ENCODE measurements at regions not wholly inside any gene's neighbourhood (a gene's known extent, or its start where the extent isn't known, plus 50 kb on each side); places are given as distances from the start of the nearest gene placed in this dataset.
"Not testable (repeated sequence)": the region's sequence is repeated elsewhere in the genome, so short reads cannot be mapped to it uniquely, and the experiment has no call there.

DNA sequence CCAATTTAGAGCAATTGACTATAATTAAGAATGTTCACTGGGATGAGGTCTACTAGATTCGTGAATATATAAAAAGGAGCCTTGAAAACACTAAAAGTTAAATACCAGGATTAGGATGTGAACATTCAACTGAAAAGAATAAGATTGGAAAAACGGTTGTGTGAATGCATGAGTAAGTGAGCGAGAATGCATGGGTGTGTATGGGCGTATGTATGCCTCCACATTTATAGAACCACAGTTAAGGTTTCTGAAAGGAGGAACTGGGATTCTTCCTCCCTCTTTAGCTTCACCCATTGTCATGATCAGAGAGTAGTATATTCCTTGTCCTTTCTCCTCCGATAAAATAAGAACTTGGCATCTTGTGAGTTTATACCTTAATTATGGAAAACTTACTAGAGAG lies 151.1 kb upstream of the UBE2E3 start:
- Histone ChIP-seq H3K27me3 (no peaks in the 10 kb centered on the region), H3K36me3 (ENCODE audit: low read depth, missing control alignments) (no peaks in the 10 kb centered on the region), H3K27ac (no peak overlapping the region), H3K4me1 (no peaks in the 10 kb centered on the region), H3K4me3 (no peak overlapping the region), H3K9me3 (no peaks in the 10 kb centered on the region)
- TF ChIP-seq POLR2A (IDR thresholded peaks at IDR 0.05): no peak
- TF ChIP-seq, protein P1, sequence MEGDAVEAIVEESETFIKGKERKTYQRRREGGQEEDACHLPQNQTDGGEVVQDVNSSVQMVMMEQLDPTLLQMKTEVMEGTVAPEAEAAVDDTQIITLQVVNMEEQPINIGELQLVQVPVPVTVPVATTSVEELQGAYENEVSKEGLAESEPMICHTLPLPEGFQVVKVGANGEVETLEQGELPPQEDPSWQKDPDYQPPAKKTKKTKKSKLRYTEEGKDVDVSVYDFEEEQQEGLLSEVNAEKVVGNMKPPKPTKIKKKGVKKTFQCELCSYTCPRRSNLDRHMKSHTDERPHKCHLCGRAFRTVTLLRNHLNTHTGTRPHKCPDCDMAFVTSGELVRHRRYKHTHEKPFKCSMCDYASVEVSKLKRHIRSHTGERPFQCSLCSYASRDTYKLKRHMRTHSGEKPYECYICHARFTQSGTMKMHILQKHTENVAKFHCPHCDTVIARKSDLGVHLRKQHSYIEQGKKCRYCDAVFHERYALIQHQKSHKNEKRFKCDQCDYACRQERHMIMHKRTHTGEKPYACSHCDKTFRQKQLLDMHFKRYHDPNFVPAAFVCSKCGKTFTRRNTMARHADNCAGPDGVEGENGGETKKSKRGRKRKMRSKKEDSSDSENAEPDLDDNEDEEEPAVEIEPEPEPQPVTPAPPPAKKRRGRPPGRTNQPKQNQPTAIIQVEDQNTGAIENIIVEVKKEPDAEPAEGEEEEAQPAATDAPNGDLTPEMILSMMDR (IDR thresholded peaks at IDR 0.05): no peak
- whole genome bisulfite sequencing, 2 donors: 66% methylated on average over 5 of the region's 5 CpGs
- intact Hi-C loops (cut with DNase I; ENCODE audit: low total_unique reads): no loop called here
- DNase-seq: no peak

DNA sequence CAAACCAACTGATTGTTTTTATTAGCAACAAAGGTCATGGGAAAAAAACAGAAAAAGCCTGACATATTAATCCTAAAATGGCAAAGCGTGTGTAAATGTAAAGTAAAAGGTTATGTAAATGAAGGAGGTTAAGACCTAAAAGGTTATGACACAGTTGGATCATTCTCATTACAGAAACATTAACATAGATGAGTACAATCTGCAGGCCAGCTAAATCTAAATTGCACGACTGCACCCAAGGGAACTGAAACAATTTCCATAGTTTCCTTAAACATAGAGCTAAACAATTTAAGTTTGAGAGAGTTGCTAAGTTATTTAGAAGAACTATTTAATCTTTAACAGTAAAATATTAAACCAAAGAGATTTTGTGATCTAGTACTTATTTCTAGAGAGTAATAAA lies 151.6 kb upstream of the UBE2E3 start:
- no peak overlapping the region for H3K4me3 ChIP-seq
- H3K36me3 ChIP-seq (ENCODE audit: low read depth, missing control alignments): no peaks in the 10 kb centered on the region
- TF ChIP-seq, protein P1 (IDR thresholded peaks at IDR 0.05): no peak
- TF ChIP-seq POLR2A (IDR thresholded peaks at IDR 0.05): no peak
- no peaks in the 10 kb centered on the region for H3K9me3 ChIP-seq
- intact Hi-C loops (cut with DNase I; ENCODE audit: low total_unique reads): no loop called here
- H3K27me3 ChIP-seq: no peaks in the 10 kb centered on the region
- DNase-seq: no peak
- H3K27ac ChIP-seq: no peak overlapping the region
- WGBS, 2 donors: 86 to 87% methylated on average over 2 of the region's 2 CpGs
- H3K4me1 ChIP-seq: no peaks in the 10 kb centered on the region

DNA sequence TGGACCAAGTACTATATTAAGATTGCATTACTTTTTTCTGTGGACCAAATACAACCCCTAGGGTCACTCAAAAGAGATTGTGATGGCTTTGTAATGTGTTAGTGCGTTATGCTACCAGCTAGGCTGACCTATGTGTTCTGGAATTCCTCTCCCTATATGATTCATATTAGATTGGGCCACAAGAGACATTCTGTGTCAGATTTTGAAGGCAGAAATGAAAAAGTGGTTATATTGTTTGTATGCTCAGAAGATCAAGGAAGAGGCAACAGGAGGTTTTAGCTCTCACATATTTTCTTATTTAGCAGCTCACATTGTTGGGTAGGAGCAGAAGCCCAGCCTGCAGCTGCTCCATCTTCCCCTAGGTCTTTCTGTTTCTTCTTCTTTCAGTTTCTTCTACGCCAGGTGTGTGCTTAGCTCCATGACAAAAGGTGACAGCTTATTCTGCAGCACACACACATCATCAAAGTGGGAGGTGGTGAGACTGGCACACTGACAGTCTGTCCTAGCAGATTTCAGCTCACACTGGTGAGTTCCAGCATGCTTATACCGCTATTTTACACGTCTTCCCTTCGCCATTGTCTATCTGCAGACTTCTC lies 156.8 kb upstream of the UBE2E3 start:
- TF ChIP-seq POLR2A (IDR thresholded peaks at IDR 0.05): no peak
- TF ChIP-seq, protein P1 (IDR thresholded peaks at IDR 0.05): no peak
- H3K27ac ChIP-seq: no peak overlapping the region
- no peaks in the 10 kb centered on the region for H3K4me1 ChIP-seq
- intact Hi-C loops (cut with DNase I; ENCODE audit: low total_unique reads): no loop called here
- no peak for DNase-seq
- no peaks in the 10 kb centered on the region for H3K36me3 ChIP-seq (ENCODE audit: low read depth, missing control alignments)
- no peak overlapping the region for H3K4me3 ChIP-seq
- H3K9me3 ChIP-seq: no peaks in the 10 kb centered on the region
- no peaks in the 10 kb centered on the region for H3K27me3 ChIP-seq
- WGBS, 2 donors: 89 to 94% methylated on average over 5 of the region's 5 CpGs

DNA sequence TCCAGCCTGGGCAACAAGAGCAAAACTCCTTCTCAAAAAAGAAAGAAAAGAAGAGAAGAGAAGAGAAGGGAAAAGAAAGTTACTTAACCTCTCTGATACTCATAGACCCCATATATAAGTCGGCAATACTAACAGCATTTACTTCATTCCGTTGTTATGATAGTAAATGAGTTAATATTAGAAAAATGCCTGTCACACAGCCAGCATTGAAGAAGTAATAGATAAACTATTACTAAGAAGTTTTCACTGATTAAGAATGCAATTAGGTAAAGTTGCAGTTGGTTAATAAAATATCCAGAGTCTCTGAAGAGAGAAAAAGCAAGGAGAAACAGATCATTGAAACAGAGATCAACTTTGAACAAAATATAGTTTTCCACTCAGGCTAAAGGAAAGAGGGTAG lies 161.3 kb upstream of the UBE2E3 start:
- no peaks in the 10 kb centered on the region for H3K36me3 ChIP-seq (ENCODE audit: low read depth, missing control alignments)
- intact Hi-C loops (cut with DNase I; ENCODE audit: low total_unique reads): no loop called here
- H3K4me1 ChIP-seq: no peaks in the 10 kb centered on the region
- H3K9me3 ChIP-seq: no peaks in the 10 kb centered on the region
- no peaks in the 10 kb centered on the region for H3K27me3 ChIP-seq
- 55 to 56% methylated on average over 2 of the region's 2 CpGs for WGBS, 2 donors
- no peak for DNase-seq
- no peak overlapping the region for H3K4me3 ChIP-seq
- no peak overlapping the region for H3K27ac ChIP-seq
- TF ChIP-seq, protein P1 (IDR thresholded peaks at IDR 0.05): no peak
- TF ChIP-seq POLR2A (IDR thresholded peaks at IDR 0.05): no peak

DNA sequence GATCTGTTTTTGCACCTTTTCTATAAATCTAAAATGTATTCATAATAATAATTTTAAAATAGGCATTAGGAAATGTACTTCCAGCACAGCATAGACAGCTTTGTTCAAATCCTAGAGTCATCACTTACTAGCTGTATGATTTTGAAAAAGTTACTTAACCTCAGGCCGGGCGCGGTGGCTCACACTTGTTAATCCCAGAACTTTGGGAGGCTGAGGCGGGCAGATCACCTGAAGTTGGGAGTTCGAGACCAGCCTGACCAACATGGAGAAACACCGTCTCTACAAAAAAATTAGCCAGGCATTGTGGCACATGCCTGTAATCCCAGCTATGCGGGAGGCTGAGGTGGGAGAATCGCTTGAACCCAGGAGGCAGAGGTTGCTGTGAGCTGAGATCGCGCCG lies 161.7 kb upstream of the UBE2E3 start:
- WGBS, 2 donors: 96% methylated on average over 11 of the region's 11 CpGs
- DNase-seq; H3K27ac ChIP-seq; intact Hi-C loops (cut with DNase I; ENCODE audit: low total_unique reads); H3K9me3 ChIP-seq; H3K4me1 ChIP-seq; H3K27me3 ChIP-seq; H3K36me3 ChIP-seq (ENCODE audit: low read depth, missing control alignments); H3K4me3 ChIP-seq: not testable (repeated sequence)
